HG02623 (cell line): ENCODE measurements at regions not wholly inside any gene's neighbourhood (a gene's known extent, or its start where the extent isn't known, plus 50 kb on each side); places are given as distances from the start of the nearest gene placed in this dataset.

Source experiments
- ATAC-seq: cut with Tn5 transposase; IDR thresholded peaks from one replicate; pipeline ENCODE4 v1.9.1; 2021; ENCODE audit warnings: moderate library complexity; ENCODE audit not compliant: unreplicated experiment

DNA sequence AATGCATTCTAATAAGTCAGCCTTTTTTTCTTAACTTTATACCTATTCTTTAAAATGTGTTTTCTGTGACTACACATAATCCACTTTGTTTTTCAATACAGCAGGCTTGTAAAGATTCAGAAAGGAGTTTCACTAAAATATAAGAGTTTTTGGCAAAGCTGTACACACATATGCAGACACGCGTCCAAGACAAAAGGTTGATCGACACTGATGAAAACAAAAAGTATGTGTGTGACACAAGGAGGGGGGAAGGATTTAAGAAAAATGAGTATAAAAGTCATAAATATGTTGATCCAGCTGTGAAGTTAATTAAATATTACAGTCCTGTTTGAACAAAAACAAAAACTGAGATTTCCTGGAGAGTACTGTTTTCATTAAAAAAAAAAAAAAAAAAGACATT lies 294.5 kb upstream of the RARB start:
- ATAC-seq, result no peak

DNA sequence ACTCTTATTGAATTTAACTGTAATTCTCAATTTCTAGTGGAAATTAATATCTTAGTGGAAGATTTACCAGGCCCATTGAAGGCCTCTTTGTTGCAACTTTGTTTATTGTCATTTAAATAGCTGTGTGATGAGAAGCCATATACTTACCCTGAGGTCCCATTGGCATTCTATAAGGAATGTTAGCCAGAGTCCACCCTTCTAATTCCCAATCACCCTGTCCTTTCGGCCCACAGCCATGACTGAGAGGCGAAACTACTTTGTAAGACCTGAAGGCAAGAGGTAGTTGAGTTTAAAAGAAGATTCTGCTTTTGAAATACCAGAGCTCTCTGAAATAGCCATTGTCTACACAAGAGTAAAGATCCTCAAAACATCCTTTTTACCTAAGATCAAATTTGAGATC lies 290.5 kb upstream of the RARB start:
- no peak for ATAC-seq

DNA sequence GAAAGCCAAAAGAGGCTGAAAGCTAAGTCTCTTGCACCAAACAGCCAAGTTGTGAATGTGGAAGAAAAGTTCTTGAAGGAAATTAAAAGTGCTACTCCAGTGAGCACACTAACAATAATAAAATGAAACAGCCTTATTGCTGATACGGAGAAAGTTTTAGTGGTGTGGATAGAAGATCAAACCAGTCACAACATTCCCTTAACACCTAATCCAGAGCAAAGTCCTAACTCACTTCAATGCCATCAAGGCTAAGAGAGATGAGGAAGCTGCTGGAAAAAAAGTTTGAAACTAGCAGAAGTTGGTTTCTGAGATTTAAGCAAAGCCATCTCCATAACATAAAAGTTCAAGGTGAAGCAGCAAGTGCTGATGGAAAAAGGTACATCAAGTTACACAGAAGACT lies 288.8 kb upstream of the RARB start:
- ATAC-seq, result no peak

DNA sequence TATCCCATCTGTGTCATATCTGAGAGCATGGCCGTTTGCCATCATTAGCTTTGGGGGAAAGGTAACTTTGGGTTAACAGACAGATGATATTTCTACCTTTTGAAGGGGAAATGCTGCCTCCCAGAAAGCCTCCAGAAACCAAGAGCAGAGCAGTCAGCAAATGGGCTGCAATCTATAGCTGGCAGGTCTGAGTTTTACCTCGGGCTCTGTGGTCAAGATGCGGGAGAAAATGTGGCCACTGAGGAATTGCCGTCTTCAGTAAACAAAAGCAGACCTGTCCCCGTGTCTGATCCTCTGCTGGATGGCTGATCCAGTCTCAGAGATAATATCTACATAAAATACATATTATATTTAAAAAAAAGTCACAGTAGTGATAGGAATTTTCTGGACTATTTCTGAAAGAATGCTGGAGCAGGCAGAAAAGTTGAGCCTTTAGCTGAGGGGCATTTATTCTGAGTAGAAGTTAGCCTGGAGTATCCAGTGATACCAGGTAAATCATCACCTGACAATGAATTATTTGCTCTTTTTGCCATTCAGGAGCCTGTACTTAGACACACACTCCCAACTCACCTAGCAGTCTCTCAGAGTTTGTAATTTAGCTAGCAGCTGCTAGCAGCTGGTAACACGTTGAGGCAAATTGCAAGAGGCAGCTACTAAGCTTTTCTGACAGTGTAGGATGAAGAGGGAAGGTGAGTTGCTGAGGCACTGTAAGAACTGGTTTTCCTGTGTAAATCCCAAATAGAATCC lies 285.3 kb upstream of the RARB start:
- no peak for ATAC-seq

DNA sequence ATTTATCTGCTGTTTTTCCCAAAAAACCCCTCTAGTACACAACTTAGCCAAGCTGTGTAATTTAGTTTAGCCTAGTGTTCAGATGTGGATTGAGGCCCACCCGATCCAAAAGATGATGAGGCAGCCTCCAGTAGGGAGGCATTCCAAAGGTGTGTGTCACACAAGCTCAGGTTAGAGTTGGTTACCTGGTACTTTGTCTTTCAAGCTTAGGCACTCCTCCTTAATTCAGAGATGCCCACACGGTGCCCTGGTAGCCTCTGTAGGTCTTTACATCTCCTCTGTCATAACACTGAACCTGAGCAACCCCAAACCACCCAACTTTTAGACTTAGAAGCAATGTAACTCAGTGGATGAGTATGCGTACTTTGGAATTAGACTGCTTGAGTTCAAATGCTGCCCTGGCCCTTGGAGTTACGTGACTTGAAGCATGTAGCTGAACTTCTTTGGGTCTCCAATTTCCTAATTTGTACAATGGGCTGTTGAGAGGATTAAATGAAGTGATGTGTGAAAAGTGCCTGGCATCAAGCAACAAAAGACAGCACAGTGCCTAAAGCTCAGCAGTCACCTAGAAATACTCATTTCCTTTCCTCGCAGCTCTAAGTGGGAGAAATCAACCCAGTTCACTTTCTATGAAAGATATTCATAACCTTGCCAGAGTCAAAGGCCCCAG lies 284.6 kb upstream of the RARB start:
- no peak for ATAC-seq

DNA sequence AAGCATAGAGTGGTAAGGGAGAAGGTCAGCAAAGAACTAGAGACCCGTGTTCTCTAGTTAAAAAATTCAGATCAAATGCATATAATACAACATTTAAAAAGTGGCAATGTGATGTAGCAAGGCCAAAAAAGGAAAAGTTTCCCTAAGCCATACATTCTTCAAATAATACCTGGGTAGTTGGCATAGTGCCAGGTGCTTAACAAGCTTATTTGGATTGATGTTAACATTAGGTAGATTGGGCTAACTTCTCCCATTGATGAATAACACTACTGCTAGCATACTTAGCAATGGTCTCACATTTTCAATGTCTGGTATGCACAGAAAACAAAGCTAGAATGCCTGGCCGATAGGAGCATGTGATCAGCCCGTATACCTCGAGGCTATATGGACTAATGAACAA lies 283.6 kb upstream of the RARB start:
- no peak for ATAC-seq

DNA sequence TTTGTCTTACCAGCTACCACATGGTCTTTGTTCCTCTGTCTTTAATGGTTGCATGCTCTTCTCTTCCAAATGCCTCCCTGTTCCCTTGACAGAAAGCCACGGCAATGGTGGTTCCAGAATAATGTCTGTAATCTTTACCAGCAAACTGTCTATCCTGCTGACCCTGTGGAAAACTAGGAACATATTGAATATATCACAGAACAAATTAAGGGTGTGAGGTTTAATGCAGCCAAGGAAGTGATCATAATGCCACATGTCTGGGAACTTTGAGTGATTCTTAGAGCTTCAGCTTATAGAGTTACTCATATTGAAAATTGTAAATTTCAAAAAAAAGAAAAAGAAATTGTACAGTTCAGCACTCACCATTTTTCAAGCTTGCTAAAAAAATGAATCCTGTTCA lies 282.9 kb upstream of the RARB start:
- no peak for ATAC-seq

DNA sequence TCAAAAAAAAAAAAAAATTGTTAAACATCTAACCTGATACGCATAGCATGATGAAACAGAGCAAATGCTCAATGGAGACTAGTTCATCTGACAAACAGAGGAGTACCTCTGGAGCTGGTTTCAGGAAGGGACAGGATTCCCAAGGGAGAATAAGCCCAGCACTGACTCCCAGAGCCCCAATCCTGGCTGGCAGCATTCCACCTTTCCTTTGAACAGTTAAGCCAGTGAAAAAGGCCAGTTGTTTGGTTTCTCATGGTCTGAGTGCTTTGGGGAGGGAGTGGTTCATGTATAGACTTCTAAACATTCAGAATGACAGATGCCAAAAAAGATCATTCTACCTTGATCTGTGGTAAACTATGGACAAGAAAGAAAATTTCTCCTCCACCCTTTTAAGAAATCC lies 277.9 kb upstream of the RARB start:
- ATAC-seq, result no peak

DNA sequence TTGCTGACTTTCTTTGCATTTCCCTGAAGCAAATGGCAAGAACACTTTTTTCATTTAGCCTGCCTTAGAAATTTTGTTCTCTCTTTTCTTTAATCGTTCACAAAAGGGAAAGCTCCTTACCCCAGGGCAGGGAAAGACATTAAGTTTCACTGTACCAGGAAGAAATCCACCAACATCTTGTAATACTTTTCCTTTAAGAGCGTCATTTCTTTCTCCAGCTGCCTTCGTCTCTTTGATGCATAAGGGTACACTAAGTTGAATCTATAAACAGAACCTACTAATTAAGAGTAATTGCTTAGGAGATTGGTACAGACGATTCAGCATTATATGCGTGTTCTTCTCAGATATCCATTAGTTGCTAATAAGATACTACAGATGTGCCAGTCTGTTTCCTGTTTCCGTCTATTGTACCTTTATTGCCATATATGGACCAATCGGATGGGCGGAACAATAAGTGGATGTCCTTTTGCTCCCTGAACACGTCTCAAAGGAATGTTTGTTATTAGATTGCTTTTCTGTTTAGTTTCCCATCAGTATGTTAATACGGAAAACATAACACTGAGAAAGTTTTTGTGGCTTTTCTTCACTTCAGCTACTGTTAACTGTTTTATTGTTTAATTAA lies 276.7 kb upstream of the RARB start:
- no peak for ATAC-seq

DNA sequence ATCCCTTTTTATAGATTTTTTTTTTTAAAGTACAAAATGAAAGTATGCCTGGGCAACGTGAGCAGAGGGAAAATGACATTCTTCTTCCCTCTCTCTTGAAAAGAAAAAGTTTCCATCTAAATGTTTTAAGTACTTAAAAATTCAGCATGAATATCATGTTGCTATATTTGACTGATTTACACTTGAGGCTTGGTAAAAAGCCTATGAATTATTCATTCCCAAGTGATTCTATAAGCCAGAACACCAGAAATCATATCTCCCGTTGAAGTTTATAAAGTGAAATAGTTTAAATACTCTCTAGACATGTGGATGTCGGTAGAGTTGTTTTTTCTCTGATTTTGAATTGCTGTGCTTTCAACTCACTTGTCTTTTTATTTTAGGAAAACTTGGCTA lies 276.2 kb upstream of the RARB start:
- ATAC-seq, result no peak

DNA sequence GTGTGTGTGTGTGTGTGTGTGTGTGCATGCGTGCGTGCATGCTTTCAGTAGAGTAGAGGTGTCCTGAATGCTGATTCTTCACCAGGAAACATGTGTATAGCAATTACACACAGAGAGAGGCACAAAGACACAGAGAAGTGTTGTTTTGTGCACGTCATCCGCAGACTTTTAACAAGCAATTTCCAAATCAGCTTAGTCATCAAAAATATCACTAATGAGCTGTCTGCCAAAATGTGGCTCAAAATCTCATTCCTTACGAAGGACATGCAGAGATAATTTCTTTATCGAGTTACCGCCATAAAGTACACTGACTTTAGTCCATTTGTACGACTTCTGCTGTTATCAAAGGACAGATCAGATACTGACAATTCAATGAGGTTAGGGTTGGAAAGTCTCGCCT lies 274.9 kb upstream of the RARB start:
- no peak for ATAC-seq

DNA sequence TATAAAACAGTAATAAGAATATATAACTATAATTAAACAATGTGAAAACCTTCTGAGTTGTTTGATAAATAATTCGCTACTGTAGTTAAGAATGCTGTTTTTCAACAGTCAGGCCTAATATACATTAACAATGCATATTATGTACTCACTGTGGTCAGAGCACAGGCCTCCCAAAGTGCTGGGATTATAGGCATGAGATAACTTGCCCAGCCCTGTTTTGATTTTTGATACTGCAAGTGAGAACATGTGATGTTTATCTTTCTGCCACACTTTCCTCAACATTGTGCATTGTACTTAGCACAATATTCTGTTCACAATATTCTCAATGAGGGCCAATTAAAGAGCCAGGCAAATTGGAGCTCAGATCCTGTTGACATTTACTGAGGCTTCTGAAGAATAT lies 274.5 kb upstream of the RARB start:
- ATAC-seq, result no peak

DNA sequence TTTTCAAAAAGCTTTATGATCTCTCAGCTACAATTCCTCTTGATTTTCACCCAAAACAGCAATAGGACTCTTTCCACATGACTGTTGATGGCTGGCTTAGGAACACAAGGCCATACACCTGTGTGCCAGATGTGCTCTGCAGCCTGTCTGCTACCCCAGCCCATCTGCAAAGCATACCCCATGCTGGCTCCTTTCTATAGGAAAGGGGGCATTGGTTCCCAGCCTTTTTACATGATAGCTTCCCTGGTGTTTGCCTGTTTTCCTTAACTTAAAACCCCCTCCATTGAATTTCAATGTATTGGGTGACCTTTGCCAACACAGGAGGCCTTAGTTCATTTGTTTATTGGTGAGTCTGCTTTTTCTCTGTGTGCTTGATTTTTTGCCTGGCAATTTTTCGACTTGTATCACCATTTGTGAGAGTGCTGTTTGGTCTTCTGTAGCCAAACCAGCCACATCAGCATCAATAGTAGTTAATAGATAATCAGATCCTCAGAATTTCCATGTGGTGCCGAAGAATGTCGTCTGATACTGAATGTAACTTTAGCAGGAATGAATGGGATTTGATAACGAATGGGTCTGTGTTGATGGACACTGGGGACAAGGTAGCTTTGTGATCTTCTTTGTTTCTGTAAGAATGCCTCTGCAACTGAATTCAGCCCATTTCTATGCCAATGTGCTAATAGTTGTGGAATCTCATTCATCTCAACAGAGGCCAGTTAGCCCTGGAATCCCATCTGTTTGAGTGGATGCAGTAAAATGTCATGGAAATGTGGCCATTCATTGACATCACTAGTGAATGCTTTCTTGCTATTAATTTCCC lies 272.2 kb upstream of the RARB start:
- no peak for ATAC-seq

DNA sequence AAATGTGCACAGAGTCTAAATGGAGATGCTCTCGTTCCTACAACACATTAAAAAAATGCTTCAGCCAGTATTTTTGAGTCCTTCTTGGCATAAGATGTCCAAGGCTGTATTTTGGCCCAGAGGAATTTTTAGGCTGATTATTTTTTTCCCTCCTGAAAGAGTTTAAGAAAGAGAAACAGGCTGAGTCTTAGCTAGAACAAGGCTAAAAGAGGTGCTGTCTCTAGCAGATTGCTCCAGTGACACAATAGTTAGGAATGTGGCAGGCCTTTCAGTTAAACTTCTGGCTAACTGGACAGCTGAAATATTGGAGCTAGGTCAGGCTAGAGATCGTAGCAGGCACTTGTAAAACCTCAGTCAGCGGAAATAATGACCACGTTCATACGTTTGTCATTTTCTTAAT lies 271.4 kb upstream of the RARB start:
- no peak for ATAC-seq

DNA sequence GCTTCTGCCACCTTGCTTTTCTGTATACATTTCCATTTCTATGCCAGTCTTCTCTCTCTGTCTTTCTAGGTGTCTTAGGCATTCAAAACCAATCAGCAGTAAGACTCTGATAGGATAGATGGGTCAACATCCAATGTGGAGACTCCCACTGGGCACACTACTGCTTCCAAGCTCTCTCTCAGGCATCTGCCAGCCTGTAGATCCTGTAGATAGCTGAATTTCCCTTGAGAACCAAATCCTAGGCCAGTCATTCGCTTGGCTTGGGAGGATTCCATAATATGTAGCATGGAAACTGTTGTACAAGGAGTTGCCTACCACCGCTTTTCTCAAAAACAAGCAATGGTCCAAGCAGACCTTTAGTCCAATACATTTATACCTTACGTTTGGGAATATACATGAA lies 262.8 kb upstream of the RARB start:
- no peak for ATAC-seq

DNA sequence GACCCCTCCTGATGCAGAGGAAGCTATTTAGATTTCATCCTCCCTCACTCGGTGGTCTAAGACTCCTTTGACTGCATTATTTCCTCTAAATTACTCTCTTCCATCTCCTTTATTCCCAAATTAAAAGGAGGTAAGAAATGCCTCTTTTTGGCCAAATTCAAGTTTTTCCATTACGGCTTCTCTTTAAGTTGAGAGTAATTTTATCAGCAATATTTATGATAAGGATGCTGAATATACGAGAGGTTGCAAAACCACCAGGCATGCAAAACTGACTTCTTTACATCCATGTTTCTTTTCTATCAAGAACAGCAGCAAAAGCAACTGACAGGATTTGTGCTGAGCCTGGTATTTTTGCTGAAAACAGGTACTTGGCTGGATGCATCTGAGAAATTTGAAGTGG lies 262.0 kb upstream of the RARB start:
- ATAC-seq, result no peak

DNA sequence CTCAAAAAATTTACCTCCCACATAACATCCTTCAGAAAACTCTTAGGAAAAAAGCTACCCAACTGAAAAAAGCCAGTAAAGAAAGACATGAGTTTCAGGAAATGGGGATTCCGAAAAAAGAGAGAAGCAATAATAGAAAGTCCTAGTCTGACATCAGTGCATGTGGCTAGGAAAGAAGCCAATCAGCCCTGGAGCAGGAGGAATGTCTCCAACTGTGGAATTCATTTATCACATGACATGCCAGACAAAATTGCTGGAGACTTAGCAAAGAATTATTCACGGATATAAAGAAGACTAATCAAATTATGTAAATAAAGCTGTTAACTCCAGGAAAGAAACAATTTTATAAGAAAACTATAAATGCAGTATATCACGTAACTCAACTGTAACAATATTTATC lies 258.9 kb upstream of the RARB start:
- no peak for ATAC-seq

DNA sequence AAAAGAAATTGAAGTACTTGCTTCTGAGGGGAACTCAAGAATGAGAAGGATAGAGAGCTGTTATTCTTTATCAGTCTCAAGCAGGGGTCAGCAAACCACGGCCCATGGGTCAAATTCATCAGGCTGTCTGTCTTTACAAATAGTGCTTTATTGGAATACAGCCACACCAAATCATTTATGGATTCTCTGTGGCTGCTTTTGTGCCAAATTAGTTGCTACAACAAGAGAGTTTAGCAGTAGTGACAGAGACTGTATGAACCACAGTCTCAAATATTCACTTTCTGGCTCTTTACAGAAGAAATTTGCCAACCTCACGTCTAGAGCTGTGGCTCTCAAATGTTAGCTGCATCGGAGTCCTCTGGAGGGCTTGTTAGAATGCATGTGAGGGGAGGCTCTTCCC lies 258.0 kb upstream of the RARB start:
- ATAC-seq, result no peak

DNA sequence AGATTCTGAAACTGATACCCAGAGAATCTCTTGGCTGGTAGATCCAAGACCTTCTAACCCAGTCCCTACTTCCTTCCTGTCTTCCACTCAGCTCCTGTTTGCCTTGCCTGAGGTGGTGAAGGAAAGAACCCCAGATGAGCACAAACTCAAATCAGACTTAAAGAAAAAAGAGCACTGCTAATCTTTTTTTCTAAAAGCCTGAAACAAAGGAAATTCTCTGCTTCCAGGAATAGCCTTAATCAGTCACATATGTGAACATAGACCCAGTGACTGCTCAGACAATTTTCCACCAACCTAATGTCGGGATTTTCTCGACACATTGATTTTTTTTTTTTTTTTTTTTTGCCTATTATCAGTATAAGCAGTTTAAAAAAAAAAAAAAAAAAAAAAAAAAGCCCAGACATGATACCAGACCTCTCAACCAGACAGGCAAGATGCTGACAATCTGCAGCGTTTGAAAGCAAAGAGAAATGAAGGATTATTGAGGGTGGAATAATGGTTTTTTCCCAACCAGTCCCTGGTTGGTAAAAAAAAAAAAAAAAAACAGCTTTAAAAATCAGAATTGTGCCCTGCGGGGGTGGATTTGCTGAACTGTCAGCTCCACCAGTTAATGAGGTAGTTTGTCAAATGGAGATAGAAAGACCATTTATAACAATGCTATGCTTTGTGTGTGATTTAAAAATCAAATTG lies 256.8 kb upstream of the RARB start:
- no peak for ATAC-seq

DNA sequence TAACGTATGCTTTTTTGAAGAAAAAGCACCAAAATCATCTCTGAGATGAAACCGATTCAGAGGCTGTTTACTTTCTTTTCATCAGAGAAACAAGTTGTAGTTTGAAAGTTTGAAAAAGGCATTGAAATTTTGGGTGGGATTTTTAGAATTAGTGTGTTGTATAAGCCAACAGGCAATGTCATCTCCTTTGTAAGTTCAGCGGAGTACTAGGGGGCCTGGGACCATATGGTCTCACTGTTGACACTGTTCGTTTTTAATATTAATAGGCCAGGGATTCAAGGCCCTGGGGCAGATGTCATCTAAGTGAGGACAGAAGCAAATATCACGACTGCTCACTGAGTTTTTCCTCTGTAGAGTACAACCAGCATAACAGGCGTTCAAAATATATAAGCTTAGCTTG lies 256.2 kb upstream of the RARB start:
- no peak for ATAC-seq

DNA sequence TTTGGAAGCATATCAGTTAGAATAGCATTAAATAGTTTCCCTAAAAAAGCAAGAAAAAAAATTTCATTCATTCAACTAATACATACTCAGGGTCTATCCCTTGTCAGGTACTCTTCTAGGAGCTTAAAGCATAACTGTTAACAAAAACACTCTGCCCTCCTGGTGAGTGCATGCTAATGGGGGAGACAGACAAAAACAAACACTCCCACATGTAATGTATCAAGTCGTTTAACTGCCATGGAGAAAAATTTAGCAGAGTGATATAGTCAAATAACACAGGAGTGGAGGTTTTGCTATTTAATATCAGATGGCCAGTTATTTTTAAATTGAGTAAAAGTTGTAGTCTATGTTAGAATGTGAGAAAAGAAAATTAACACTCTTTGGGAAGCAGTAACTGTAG lies 254.5 kb upstream of the RARB start:
- ATAC-seq, result no peak
